ENCODE measurements at regions not wholly inside any gene's neighbourhood (a gene's known extent, or its start where the extent isn't known, plus 50 kb on each side); places are given as distances from the start of the nearest gene placed in this dataset.

DNA sequence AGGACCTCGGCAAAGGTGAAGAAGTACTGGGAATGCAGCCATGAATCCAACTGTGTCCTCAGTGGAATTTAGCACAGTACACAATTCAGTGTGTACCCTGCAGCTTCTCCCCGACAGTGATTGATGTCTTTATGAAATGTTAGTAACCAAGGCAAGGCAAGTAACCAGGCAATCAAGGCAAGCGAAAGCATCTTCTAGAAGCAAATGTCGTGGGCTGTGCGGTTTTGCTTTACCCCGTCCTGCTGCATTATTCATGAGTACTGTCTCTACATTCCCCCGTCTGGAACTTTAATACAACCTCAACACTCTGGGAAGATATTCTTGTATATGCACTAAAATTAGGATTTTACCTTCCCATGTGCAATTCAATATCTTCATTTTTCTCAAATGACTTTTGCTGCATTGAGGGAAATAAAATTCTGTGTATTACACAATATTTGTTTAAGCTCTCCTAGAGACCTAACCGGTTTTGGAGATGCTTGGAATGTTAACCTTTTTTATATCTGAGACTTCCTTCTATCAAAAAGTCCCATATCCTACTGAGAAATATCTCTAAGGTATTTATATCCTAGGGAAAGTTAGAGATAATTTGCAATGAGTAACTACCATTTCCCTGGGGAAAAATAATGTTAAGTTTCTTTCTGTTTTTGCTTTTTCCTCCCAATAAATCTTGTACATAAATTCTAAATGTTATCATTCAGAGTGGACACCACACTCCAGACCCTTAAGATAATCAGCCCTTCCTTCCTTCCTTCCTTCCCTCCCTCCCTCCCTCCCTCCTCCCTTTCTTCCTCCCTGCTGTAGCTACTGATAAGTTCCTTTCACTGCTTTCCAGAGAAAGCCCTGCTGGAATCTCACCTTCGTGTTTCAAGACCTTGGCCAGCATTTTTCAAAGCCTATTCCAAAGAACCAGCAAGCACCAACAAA is 51.9 kb upstream of the ADORA2B start:
- TF ChIP-seq, protein P1, sequence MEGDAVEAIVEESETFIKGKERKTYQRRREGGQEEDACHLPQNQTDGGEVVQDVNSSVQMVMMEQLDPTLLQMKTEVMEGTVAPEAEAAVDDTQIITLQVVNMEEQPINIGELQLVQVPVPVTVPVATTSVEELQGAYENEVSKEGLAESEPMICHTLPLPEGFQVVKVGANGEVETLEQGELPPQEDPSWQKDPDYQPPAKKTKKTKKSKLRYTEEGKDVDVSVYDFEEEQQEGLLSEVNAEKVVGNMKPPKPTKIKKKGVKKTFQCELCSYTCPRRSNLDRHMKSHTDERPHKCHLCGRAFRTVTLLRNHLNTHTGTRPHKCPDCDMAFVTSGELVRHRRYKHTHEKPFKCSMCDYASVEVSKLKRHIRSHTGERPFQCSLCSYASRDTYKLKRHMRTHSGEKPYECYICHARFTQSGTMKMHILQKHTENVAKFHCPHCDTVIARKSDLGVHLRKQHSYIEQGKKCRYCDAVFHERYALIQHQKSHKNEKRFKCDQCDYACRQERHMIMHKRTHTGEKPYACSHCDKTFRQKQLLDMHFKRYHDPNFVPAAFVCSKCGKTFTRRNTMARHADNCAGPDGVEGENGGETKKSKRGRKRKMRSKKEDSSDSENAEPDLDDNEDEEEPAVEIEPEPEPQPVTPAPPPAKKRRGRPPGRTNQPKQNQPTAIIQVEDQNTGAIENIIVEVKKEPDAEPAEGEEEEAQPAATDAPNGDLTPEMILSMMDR (IDR thresholded peaks at IDR 0.05; ENCODE audit: extremely low read depth, missing control alignments), result no peak
- DNase-seq (ENCODE audit: low spot score), result no peak

DNA sequence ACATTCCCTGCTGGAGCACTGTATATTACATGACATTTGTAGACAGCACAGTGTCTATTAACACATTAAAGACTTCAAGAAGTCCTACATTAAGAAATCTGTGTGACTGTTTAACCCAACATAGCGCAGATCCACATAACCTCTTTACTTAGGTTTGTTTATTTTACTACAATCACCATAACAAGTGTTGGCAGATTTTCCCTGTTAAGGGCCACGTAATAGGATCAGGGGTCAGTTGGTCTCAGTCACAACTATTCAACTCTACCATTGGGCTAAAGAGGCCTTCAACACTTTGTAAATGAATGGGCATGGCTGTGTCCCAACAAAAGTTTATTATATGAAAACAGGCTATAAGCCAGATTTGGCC is 51.3 kb upstream of the ADORA2B start:
- TF ChIP-seq, protein P1 (IDR thresholded peaks at IDR 0.05; ENCODE audit: extremely low read depth, missing control alignments), result no peak
- DNase-seq (ENCODE audit: low spot score), result no peak

DNA sequence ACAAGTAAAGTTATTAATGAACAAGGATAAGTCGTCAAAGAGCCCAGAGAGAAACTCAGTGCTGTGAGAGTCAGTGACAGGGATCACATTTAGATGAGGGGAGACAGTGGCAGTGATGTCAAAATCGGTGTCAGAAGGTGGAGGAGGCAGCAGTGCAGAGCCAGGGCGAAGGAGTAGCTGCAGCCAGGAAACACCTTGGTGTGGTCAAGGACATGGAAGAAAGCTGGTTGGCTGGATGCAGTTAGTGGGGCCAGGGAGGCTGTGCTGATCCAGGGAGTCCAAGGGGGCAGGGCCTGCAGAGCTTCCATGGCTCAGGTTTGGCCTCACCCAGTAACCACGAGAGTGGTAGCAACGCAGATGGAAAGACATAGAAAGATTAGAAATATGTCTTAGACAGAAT is 50.7 kb upstream of the ADORA2B start:
- TF ChIP-seq, protein P1 (IDR thresholded peaks at IDR 0.05; ENCODE audit: extremely low read depth, missing control alignments), result no peak
- DNase-seq (ENCODE audit: low spot score), result no peak

DNA sequence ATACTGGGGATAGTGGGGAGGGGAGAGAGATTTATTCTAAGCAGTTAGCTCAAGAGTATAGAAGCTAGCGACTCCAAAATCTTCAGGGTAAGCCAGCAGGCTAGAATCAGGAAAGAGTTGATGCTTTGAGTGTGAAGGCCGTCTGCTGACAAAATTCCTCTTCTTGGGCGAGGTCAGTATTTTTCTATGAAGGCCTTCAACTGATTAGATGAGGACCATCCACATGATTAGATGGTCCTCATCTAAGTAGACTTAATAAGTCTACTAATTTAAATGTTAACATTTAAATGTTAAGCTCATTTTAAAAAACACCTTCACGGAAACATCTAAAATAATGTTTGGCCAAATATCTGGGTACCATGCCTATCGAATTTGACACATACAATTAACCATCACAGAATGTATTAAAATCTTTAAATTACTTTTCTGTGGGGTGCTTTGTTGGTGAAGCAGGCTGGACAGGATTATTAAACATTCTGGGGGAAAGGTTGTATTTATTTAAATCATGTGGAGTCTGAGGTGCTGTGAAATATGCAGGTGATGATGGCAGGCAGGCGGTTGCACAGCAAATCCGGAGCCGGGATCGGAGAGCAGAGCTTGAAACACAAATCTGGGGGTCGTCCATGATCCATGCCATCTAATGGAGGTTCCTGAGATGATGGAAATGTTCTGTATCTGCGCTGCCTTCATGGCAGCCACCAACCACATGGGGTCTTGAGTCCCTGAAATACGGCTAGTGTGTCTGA is 49.8 kb upstream of the ADORA2B start:
- TF ChIP-seq, protein P1 (IDR thresholded peaks at IDR 0.05; ENCODE audit: extremely low read depth, missing control alignments), result no peak
- no peak for DNase-seq (ENCODE audit: low spot score)

Data from GM20000 (cell line).